ENCODE measurements at regions not wholly inside any gene's neighbourhood (a gene's known extent, or its start where the extent isn't known, plus 50 kb on each side); places are given as distances from the start of the nearest gene placed in this dataset.

GRCh38 chr1:34380526-34381124 is 203.9 kb downstream of the C1orf94 start:
- no peak overlapping the region for H3K4me3 ChIP-seq (ENCODE audit: low read length)
- no peak for DNase-seq (ENCODE audit: low read depth)
- no peak for TF ChIP-seq CTCF (conservative IDR thresholded peaks at IDR 0.05; ENCODE audit: low read depth, low read length)

- no peak overlapping the region for H3K4me3 ChIP-seq (ENCODE audit: low read length)
- no peak for TF ChIP-seq CTCF (conservative IDR thresholded peaks at IDR 0.05; ENCODE audit: low read depth, low read length)
- DNase-seq (ENCODE audit: low read depth) = no peak
Measured at GRCh38 chr1:34389974-34390373, 213.3 kb downstream of the C1orf94 start.

- TF ChIP-seq CTCF (conservative IDR thresholded peaks at IDR 0.05; ENCODE audit: low read depth, low read length) = no peak
- DNase-seq (ENCODE audit: low read depth) = no peak
- H3K4me3 ChIP-seq (ENCODE audit: low read length) = no peak overlapping the region
Measured at GRCh38 chr1:34396042-34396441, 219.3 kb downstream of the C1orf94 start.

DNA sequence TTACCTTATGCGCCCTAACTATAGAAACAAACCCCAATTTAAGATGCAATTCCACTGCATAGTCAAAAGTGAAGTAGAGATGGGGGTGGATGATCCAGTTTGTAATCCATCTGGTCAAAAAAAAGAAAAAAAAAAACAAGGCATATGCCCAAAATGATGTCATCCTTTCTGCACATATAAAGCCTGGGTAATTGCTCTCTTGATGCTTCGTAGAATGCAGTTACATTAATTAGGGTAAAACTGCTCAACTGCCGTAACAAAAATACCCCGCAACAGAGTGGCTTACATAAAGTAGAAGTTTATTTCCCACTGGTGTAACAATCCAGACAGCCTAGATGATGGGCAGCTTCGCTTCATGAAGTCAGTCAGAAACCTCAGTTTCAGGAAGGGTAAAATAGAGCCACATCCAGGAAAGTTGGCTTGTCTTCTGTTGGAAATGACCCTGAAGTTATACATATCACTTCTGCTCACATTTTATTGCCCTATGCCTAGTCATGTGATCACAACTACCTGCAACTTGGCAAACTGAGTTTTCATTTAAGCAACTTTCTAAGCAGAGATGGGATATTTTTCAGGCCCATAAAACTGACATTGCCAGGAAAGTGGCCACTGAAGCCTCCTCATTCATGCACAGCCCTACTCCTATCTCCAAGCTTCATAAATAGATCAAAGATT is 221.7 kb downstream of the C1orf94 start:
- no peak for DNase-seq (ENCODE audit: low read depth)
- TF ChIP-seq CTCF (conservative IDR thresholded peaks at IDR 0.05; ENCODE audit: low read depth, low read length) = no peak
- no peak overlapping the region for H3K4me3 ChIP-seq (ENCODE audit: low read length)

DNA sequence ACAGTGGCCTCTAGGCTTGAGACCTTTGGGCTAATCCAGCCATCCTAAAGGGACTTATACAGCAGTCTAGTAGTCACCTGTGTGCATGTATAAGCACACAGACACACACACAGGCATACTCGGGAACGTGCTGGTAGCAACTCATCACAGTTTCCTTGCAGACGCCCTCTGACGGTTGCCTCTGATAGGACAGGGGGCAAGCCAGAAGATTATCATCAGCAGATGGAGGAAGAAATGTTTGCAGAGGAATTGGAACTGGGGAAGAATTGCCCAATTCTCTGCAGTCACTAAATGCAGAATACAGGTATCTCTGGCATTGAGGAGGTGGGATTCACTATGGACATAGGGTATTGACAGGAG is 222.2 kb downstream of the C1orf94 start:
- no peak overlapping the region for H3K4me3 ChIP-seq (ENCODE audit: low read length)
- TF ChIP-seq CTCF (conservative IDR thresholded peaks at IDR 0.05; ENCODE audit: low read depth, low read length) = no peak
- no peak for DNase-seq (ENCODE audit: low read depth)

DNA sequence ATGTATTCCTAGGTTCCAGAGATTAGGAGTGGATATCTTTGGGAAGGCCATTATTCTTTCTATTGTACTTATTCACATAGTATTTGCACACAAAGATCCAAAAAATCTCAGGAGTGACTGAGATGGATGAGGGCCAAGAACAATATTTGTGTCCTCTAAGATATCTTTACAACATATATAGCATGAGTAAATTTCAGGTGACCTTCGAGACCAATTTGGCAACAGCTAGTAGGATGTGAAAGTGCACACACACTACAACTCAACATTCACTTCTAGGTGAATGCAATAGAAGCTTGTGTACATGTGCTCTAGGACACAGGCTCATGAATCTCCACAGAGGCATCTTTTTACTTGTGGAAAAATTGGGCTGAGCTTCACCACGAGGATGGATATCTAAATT is 224.0 kb downstream of the C1orf94 start:
- no peak overlapping the region for H3K4me3 ChIP-seq (ENCODE audit: low read length)
- no peak for DNase-seq (ENCODE audit: low read depth)
- TF ChIP-seq CTCF (conservative IDR thresholded peaks at IDR 0.05; ENCODE audit: low read depth, low read length) = no peak

DNA sequence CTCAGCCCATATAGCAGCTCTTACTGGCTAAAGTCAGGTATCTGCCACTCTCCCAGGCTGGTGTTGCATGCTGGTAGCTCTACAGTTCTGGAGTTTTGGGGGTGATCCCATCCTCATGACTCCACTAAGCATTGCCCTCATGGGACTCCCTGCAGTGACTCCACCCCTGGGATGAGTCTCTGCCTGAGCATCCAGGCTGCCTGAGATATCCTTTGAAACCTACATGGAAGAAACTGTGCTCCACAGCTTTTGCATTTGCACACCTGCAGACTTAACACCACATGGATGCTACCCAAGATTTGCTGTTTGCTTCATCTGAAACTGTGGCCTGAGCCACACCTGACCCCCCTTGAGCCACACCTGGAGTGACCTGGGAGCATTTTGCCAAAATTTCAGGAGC is 226.4 kb downstream of the C1orf94 start:
- no peak for TF ChIP-seq CTCF (conservative IDR thresholded peaks at IDR 0.05; ENCODE audit: low read depth, low read length)
- H3K4me3 ChIP-seq (ENCODE audit: low read length) = no peak overlapping the region
- no peak for DNase-seq (ENCODE audit: low read depth)
